ENCODE measurements at regions not wholly inside any gene's neighbourhood (a gene's known extent, or its start where the extent isn't known, plus 50 kb on each side); places are given as distances from the start of the nearest gene placed in this dataset.

GRCh38 chr1:226496453-226497015 is 52.0 kb upstream of the STUM start:
- TF ChIP-seq, protein P1, sequence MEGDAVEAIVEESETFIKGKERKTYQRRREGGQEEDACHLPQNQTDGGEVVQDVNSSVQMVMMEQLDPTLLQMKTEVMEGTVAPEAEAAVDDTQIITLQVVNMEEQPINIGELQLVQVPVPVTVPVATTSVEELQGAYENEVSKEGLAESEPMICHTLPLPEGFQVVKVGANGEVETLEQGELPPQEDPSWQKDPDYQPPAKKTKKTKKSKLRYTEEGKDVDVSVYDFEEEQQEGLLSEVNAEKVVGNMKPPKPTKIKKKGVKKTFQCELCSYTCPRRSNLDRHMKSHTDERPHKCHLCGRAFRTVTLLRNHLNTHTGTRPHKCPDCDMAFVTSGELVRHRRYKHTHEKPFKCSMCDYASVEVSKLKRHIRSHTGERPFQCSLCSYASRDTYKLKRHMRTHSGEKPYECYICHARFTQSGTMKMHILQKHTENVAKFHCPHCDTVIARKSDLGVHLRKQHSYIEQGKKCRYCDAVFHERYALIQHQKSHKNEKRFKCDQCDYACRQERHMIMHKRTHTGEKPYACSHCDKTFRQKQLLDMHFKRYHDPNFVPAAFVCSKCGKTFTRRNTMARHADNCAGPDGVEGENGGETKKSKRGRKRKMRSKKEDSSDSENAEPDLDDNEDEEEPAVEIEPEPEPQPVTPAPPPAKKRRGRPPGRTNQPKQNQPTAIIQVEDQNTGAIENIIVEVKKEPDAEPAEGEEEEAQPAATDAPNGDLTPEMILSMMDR (tag by site-specific recombination; IDR thresholded peaks at IDR 0.05), result no peak
- TF ChIP-seq, protein P2, sequence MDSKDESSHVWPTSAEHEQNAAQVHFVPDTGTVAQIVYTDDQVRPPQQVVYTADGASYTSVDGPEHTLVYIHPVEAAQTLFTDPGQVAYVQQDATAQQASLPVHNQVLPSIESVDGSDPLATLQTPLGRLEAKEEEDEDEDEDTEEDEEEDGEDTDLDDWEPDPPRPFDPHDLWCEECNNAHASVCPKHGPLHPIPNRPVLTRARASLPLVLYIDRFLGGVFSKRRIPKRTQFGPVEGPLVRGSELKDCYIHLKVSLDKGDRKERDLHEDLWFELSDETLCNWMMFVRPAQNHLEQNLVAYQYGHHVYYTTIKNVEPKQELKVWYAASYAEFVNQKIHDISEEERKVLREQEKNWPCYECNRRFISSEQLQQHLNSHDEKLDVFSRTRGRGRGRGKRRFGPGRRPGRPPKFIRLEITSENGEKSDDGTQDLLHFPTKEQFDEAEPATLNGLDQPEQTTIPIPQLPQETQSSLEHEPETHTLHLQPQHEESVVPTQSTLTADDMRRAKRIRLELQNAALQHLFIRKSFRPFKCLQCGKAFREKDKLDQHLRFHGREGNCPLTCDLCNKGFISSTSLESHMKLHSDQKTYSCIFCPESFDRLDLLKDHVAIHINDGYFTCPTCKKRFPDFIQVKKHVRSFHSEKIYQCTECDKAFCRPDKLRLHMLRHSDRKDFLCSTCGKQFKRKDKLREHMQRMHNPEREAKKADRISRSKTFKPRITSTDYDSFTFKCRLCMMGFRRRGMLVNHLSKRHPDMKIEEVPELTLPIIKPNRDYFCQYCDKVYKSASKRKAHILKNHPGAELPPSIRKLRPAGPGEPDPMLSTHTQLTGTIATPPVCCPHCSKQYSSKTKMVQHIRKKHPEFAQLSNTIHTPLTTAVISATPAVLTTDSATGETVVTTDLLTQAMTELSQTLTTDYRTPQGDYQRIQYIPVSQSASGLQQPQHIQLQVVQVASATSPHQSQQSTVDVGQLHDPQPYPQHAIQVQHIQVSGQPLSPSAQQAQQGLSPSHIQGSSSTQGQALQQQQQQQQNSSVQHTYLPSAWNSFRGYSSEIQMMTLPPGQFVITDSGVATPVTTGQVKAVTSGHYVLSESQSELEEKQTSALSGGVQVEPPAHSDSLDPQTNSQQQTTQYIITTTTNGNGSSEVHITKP (tag by site-specific recombination; IDR thresholded peaks at IDR 0.05), result no peak
- no peak for TF ChIP-seq ZNF544 (tag by site-specific recombination; IDR thresholded peaks at IDR 0.05)
- TF ChIP-seq, protein P3, sequence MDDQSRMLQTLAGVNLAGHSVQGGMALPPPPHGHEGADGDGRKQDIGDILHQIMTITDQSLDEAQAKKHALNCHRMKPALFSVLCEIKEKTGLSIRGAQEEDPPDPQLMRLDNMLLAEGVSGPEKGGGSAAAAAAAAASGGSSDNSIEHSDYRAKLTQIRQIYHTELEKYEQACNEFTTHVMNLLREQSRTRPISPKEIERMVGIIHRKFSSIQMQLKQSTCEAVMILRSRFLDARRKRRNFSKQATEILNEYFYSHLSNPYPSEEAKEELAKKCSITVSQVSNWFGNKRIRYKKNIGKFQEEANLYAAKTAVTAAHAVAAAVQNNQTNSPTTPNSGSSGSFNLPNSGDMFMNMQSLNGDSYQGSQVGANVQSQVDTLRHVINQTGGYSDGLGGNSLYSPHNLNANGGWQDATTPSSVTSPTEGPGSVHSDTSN (CRISPR knock-in tag; IDR thresholded peaks at IDR 0.05), result no peak
- TF ChIP-seq HOXA7 (CRISPR knock-in tag; IDR thresholded peaks at IDR 0.05; ENCODE audit: borderline replicate concordance), result no peak
- no peak for TF ChIP-seq PRDM1 (tag by site-specific recombination; IDR thresholded peaks at IDR 0.05)
- TF ChIP-seq ZNF19 (tag by site-specific recombination; IDR thresholded peaks at IDR 0.05; ENCODE audit: low read depth), result no peak
- TF ChIP-seq ZNF677 (tag by site-specific recombination; IDR thresholded peaks at IDR 0.05), result no peak
- TF ChIP-seq AEBP2 (tag by site-specific recombination; IDR thresholded peaks at IDR 0.05; ENCODE audit: borderline replicate concordance), result no peak
- TF ChIP-seq OVOL3 (tag by site-specific recombination; IDR thresholded peaks at IDR 0.05), result no peak
